Fibroblast of lung (primary cell): ENCODE measurements at regions not wholly inside any gene's neighbourhood (a gene's known extent, or its start where the extent isn't known, plus 50 kb on each side); places are given as distances from the start of the nearest gene placed in this dataset.

ENCODE experiments used
- DNase-seq, 2 donors: peaks; one replicate each; pipeline versions ENCODE4 v3.0.0 to v3.0.0-alpha.2; 2010; ENCODE audit warnings: low read depth in 2 of 2
- H2AFZ ChIP-seq: 2 replicates; pipeline ENCODE4 v1.5.1; 2012; ENCODE audit warnings: low read length, control low read depth, inconsistent platforms
- H3K27ac ChIP-seq: 2 replicates; pipeline ENCODE4 v1.5.1; 2011; ENCODE audit warnings: low read length, control low read depth; ENCODE audit not compliant: insufficient read depth
- H3K27me3 ChIP-seq: 2 replicates; pipeline ENCODE4 v1.5.1; 2011; ENCODE audit warnings: mild to moderate bottlenecking, low read length; ENCODE audit not compliant: control insufficient read depth, insufficient read depth
- H3K36me3 ChIP-seq: 2 replicates; pipeline ENCODE4 v1.5.1; 2011; ENCODE audit warnings: low read length; ENCODE audit not compliant: control insufficient read depth, insufficient read depth
- H3K4me1 ChIP-seq: 2 replicates; pipeline ENCODE4 v1.5.1; 2011; ENCODE audit warnings: low read length; ENCODE audit not compliant: control insufficient read depth, insufficient read depth; ENCODE audit errors: extremely low read depth
- H3K4me2 ChIP-seq: 2 replicates; pipeline ENCODE4 v1.5.1; 2011; ENCODE audit warnings: low read length, control low read depth; ENCODE audit not compliant: insufficient read depth; ENCODE audit errors: extremely low read depth
- H3K4me3 ChIP-seq, 4 experiments: fragments of 200-600 bp in 1 of 4; sonication (generic) in 1 of 4; replicated peaks in 1 of 4; 2 replicates each; pipeline ENCODE4 v1.5.1; 2011 to 2016; ENCODE audit warnings: low read length in 4 of 4, low read depth in 3 of 4, mild to moderate bottlenecking in 3 of 4, control low read depth in 2 of 4, inconsistent platforms in 1 of 4, mixed read lengths in 1 of 4; ENCODE audit not compliant: insufficient read depth in 1 of 4; ENCODE audit errors: control extremely low read depth in 1 of 4
- H3K79me2 ChIP-seq: 2 replicates; pipeline ENCODE4 v1.5.1; 2012; ENCODE audit warnings: mild to moderate bottlenecking, low read length, inconsistent platforms; ENCODE audit not compliant: control insufficient read depth, insufficient read depth
- H3K9ac ChIP-seq: 2 replicates; pipeline ENCODE4 v1.5.1; 2011; ENCODE audit warnings: mild to moderate bottlenecking, low read length, control low read depth; ENCODE audit not compliant: insufficient read depth
- H3K9me3 ChIP-seq: 2 replicates; pipeline ENCODE4 v1.5.1; 2012; ENCODE audit warnings: low read depth, low read length; ENCODE audit not compliant: control insufficient read depth, insufficient read depth
- H4K20me1 ChIP-seq: 2 replicates; pipeline ENCODE4 v1.5.1; 2011; ENCODE audit warnings: low read length; ENCODE audit not compliant: control insufficient read depth, insufficient read depth; ENCODE audit errors: extremely low read depth
- EZH2 ChIP-seq: IDR thresholded peaks from 2 replicates; pipeline ENCODE4 v1.5.1; 2012; ENCODE audit warnings: low read length, control low read depth, mild to moderate bottlenecking; ENCODE audit errors: missing control alignments
- TF ChIP-seq, protein P1 (sequence below), 2 donors: IDR thresholded peaks in 1 of 2; conservative IDR thresholded peaks in 1 of 2; 1 replicate in 1 of 2; 2 replicates in 1 of 2; pipeline ENCODE4 v1.5.1; 2011 to 2012; ENCODE audit warnings: low read length in 2 of 2, control low read depth in 1 of 2, inconsistent platforms in 1 of 2, low read depth in 1 of 2, mild to moderate bottlenecking in 1 of 2

DNA sequence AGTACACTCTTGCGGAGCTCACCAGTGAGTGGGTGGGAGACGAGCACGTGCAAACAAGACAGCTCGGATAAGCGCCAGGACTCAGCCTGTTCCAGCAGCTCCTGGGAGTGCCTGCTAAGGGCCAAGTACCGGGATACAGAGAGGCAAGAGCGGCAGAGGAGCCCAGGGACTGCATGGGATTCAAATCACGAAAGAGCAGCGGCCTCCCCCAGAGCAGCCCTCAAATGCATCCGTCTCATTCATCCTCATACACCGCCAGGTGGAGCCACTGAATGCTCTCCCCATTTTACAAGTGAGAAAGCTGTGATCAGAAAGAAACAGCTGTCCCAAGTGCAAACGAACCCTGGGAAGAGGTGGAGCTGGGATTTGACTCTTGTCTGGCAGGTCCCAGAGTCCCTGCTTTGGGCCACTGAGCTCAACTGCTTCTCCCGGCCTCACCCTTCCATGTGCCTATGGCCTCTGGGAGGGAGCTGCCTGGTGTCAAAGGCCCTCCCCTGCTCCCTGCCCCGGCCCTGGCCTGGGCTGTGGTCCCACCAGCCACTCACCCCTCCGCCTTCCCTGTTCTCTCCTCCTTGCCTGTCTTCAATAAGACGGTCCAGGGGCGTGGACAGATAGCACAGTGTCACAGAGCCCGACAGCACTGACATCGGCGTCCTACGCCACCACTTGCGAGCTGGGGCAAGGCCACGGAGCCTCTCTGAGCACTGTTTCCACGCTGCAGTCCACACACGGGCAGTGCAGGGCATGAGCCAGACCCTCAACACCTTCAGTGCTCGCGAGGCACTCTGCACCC is 72.8 kb upstream of the TAF1B start:
- peak overlapping the region; percentile 39 for H3K4me2 ChIP-seq
- no peaks in the 10 kb centered on the region for H3K79me2 ChIP-seq
- no peaks in the 10 kb centered on the region for H3K9me3 ChIP-seq
- no peaks in the 10 kb centered on the region for H3K36me3 ChIP-seq
- no peaks in the 10 kb centered on the region for H4K20me1 ChIP-seq
- peak overlapping the region; percentile 39 for H3K27ac ChIP-seq
- H3K4me1 ChIP-seq: peaks cover 18% of the 10 kb centered on the region
- H3K27me3 ChIP-seq: peaks cover 2% of the 10 kb centered on the region
- TF ChIP-seq EZH2: no peak
- TF ChIP-seq, protein P1, sequence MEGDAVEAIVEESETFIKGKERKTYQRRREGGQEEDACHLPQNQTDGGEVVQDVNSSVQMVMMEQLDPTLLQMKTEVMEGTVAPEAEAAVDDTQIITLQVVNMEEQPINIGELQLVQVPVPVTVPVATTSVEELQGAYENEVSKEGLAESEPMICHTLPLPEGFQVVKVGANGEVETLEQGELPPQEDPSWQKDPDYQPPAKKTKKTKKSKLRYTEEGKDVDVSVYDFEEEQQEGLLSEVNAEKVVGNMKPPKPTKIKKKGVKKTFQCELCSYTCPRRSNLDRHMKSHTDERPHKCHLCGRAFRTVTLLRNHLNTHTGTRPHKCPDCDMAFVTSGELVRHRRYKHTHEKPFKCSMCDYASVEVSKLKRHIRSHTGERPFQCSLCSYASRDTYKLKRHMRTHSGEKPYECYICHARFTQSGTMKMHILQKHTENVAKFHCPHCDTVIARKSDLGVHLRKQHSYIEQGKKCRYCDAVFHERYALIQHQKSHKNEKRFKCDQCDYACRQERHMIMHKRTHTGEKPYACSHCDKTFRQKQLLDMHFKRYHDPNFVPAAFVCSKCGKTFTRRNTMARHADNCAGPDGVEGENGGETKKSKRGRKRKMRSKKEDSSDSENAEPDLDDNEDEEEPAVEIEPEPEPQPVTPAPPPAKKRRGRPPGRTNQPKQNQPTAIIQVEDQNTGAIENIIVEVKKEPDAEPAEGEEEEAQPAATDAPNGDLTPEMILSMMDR (conservative IDR thresholded peaks at IDR 0.05 in 1 of 2, IDR thresholded peaks at IDR 0.05 in 1 of 2; ENCODE audit: low read depth in 1 of 2, low read length in 2 of 2): peak; percentile 57 to 81
- H3K9ac ChIP-seq: no peak overlapping the region
- DNase-seq: peak; percentile 69 to 78
- H3K4me3 ChIP-seq: no peak overlapping the region
- H2AFZ ChIP-seq: peak overlapping the region; percentile 75

DNA sequence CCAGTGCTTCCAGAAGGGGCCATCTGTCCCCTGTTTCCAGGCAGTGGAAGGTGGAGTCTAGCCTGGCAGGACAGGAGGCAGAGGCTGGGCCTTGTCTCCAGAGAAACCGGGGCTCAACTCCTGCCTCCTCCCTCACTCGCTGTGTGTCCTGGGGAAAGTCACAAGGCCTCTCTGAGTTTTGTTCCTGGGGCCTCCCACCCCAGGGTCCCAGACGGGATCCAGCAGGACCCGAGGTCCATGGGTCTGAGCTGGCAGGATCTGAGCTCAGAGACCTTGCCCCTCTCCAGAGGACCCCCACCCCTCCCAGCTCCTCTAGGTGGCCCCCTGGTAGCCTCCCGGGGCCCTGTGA is 72.2 kb upstream of the TAF1B start:
- H2AFZ ChIP-seq: peak overlapping the region; percentile 75
- H3K79me2 ChIP-seq: no peaks in the 10 kb centered on the region
- no peaks in the 10 kb centered on the region for H3K36me3 ChIP-seq
- peaks cover 18% of the 10 kb centered on the region for H3K4me1 ChIP-seq
- no peak overlapping the region for H3K4me3 ChIP-seq
- no peak overlapping the region for H3K4me2 ChIP-seq
- H3K27me3 ChIP-seq: peaks cover 2% of the 10 kb centered on the region
- H4K20me1 ChIP-seq: no peaks in the 10 kb centered on the region
- H3K9ac ChIP-seq: no peak overlapping the region
- H3K9me3 ChIP-seq: no peaks in the 10 kb centered on the region
- TF ChIP-seq EZH2: no peak
- TF ChIP-seq, protein P1 (conservative IDR thresholded peaks at IDR 0.05 in 1 of 2, IDR thresholded peaks at IDR 0.05 in 1 of 2; ENCODE audit: low read depth in 1 of 2, low read length in 2 of 2): no peak
- no peak for DNase-seq
- H3K27ac ChIP-seq: peak overlapping the region; percentile 39

DNA sequence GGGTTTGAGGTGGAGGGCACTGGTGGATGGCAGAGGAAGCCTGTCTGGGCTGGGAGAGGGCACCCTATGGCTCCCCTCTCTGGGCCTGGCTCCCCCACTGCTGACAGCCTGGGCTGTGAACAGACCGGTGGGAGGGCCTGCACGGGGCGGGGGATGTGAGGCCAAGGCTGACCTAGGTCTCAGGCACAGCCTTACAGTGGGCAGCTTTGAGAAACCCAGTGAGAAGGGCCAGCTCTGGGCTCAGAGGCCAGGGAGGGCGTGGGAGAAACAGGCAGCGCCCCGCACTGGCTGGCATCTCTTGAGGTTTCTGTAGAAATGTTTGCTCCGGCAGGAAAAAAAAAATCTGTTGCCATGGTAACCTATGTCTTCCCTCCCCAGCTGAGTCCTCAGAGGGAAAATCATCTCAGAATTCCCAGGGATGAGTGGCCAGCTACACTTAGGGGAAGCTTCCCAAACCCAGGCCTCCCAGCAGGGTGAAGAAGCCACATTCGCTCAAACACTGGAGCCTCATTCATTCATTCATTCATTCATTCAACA is 71.7 kb upstream of the TAF1B start:
- DNase-seq: peak; percentile 68 to 83
- peaks cover 2% of the 10 kb centered on the region for H3K27me3 ChIP-seq
- H3K36me3 ChIP-seq: no peaks in the 10 kb centered on the region
- no peak overlapping the region for H3K4me3 ChIP-seq
- H3K27ac ChIP-seq: peak overlapping the region; percentile 29
- H3K4me2 ChIP-seq: no peak overlapping the region
- H3K9me3 ChIP-seq: no peaks in the 10 kb centered on the region
- no peaks in the 10 kb centered on the region for H3K79me2 ChIP-seq
- H2AFZ ChIP-seq: no peak overlapping the region
- no peaks in the 10 kb centered on the region for H4K20me1 ChIP-seq
- H3K9ac ChIP-seq: no peak overlapping the region
- no peak for TF ChIP-seq EZH2
- TF ChIP-seq, protein P1 (conservative IDR thresholded peaks at IDR 0.05 in 1 of 2, IDR thresholded peaks at IDR 0.05 in 1 of 2; ENCODE audit: low read depth in 1 of 2, low read length in 2 of 2): peak in 1 of 2 donors; percentile 20
- H3K4me1 ChIP-seq: peaks cover 18% of the 10 kb centered on the region
